COLO829 (cell line): ENCODE measurements at regions not wholly inside any gene's neighbourhood (a gene's known extent, or its start where the extent isn't known, plus 50 kb on each side); places are given as distances from the start of the nearest gene placed in this dataset.

Experiments used
- DNase-seq: peaks from one replicate; pipeline ENCODE4 v3.0.0; 2012; ENCODE audit warnings: low spot score

GRCh38 chr1:95370691-95371562 lies 136.9 kb downstream of the RWDD3 start:
- no peak for DNase-seq

DNA sequence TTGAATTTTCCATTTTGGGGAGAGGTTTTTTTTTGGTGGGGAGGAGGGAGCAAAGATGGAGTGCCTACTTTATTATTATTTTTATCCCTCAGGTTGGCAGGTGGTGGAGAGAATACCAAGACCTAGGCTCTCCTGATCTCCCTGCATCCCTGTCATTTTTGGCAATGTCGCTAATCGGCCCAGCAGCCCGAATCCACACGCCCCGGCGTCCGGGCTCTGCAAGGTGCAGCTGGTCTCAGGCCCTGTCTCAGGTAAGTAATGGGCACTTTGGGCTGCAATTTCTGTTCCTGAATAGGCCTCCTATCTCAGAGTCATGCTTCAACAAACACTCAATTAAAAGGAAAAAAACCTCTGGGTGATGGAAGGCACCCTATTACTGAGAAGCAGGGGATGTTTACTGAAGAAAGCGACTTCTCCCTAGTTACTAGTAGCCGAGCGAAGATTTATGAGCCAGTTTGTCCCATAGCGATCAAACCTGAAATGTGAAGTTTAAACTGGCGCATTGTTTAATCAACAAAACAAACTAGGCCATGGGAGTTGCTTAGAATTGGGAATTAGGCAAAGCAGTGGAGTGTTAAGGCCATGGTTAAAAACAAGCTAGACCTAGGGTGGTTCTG lies 137.8 kb downstream of the RWDD3 start:
- DNase-seq, result no peak

GRCh38 chr1:95375174-95375573 lies 141.2 kb downstream of the RWDD3 start:
- DNase-seq, result no peak

DNA sequence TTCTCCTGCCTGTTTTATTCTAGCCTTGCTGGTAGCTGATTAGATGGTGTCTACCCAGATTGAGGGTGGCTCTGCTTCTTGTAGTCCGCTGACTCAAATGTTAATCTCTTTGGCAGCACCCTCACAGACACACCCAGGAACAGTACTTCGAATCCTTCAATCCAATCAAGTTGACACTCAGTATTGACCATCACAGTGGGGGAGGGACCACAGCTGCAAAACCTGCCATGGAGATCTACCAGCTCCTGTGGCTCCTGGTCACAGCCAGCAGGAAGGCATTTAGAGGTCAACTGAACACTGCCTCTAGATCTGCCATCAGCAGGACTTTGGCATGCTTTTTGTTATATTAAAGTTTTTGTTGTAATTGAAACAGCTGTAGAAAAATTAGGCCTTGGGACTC lies 146.9 kb downstream of the RWDD3 start:
- DNase-seq, result no peak

- no peak for DNase-seq
Measured at GRCh38 chr1:95382000-95382786, 148.2 kb downstream of the RWDD3 start.

- DNase-seq, result no peak
Measured at GRCh38 chr1:95383111-95383510, 149.1 kb downstream of the RWDD3 start.

DNA sequence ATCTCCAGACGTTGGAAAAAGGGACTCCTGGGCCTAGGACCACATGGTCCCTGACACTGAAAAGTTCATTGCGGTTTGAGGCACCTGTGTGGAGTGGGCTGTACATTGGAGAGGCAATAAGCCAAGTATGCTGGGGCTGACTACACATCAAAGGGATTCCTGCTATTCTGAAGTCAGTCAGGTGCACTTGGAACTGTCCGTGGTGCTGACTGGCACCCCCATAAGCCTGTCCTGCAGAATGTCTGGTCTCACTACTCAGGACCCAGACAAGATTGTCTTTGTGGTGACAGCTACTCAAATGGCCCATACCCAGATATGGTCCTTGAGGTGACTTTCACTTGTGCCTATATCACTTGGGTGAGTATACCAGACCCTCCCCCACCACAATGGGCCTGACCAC lies 150.6 kb downstream of the RWDD3 start:
- DNase-seq, result peak; percentile 9

- DNase-seq, result no peak
Measured at GRCh38 chr1:95386371-95386770, 152.4 kb downstream of the RWDD3 start.

DNA sequence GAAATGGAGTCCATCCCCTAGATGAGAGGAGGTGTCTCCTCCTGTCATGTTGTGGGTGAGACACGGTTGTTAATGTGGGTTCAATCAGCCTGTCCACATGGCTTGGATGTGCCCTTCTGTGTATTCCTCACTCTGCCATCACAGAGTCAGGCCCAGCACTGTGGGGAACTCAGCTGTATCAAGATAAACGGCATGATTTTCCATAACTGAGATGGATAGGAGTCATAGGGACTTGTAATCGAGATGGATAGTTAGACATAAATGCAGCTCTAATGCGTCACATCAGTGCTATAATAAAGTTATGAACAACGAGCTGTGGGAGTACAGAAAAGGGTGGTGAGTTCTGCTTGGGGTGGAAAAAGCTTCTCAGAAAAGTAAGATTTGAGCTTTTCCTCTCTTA lies 152.9 kb downstream of the RWDD3 start:
- no peak for DNase-seq

- no peak for DNase-seq
Measured at GRCh38 chr1:95388031-95388430, 154.0 kb downstream of the RWDD3 start.

- no peak for DNase-seq
Measured at GRCh38 chr1:95393434-95393833, 159.4 kb downstream of the RWDD3 start.

- no peak for DNase-seq
Measured at GRCh38 chr1:95396557-95396956, 162.5 kb downstream of the RWDD3 start.

DNA sequence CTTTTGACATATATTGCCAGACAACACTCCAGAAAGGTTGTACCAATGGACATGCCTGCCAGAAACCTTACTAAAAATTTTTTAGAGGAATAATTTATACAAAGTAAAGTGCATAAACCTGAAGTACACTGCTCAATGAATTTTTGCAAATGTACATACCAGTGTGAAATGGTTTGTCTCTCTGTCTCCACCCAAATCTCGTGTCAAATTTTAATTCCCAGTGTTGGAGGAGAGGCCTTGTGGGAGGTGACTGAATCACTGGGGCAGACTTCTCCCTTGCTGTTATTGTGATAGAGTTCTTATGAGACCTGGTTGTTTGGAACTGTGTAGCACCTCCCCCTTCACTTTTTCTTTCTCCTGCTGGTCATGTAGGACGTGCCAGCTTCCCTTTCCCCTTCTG lies 168.8 kb downstream of the RWDD3 start:
- DNase-seq, result no peak

- DNase-seq, result no peak
Measured at GRCh38 chr1:95406279-95406678, 172.3 kb downstream of the RWDD3 start.

GRCh38 chr1:95407131-95407885 lies 173.3 kb downstream of the RWDD3 start:
- peak; percentile 3 for DNase-seq

DNA sequence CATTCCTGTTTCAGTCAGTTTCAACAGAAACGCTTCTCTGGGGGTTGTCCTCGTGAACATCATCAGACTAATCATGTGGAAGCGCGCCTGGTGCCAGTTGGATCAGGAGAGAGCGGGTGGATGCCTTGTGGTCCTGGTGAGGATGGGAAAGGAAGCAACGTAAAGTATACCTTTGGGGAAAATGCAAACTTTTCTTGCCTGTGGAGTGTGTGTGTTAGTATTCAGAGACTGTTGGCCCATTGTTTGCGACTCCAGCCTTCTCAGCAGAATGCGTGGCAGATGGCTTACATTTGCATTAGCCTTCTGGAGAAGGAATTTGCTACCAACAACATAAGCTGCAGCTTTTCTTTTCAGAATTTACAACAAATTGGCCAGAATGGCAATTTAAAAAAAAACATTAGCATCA lies 173.9 kb downstream of the RWDD3 start:
- DNase-seq, result peak; percentile 51

- DNase-seq, result no peak
Measured at GRCh38 chr1:95408507-95409136, 174.6 kb downstream of the RWDD3 start.

DNA sequence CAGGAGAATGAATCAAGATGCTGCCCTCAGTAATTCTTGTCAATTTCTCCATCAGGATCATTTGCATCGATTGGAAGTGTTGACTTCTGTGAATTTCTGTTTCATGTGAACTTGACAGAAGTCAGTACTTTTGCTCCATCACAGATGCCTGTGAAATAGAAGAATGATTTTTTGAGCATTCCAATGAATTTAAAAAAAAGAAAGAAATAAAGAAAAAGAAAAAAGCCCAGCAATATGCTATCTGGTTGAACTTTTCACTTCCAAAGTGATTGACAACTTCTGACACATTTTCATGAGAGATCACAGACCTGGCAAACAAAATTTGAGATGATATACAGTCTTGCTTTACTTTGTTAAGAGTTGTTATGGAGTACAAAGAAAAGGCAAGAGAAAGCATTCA lies 175.3 kb downstream of the RWDD3 start:
- DNase-seq, result no peak

- no peak for DNase-seq
Measured at GRCh38 chr1:95409901-95410300, 175.9 kb downstream of the RWDD3 start.

- DNase-seq, result no peak
Measured at GRCh38 chr1:95415146-95415545, 181.1 kb downstream of the RWDD3 start.

DNA sequence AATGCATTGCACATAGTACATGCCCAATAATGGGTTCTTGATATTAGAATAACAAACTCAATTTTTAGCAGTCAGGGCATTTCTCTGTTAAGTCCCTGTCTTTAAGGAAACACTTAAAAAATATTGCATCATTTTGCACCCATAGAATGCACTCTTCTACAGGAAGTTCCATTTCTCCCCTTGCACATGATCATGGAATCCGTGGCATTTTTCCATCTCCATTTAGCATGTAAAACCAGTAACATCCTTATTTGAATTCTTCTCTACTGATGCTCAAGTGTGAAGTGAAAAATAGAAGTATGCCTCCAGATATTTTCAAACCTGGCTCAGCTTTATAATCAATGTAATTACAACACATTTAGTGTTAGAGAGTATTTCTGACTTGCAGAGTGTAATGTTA lies 192.8 kb downstream of the RWDD3 start:
- no peak for DNase-seq

- no peak for DNase-seq
Measured at GRCh38 chr1:95427525-95427924, 193.5 kb downstream of the RWDD3 start.
